ENCODE measurements at regions not wholly inside any gene's neighbourhood (a gene's known extent, or its start where the extent isn't known, plus 50 kb on each side); places are given as distances from the start of the nearest gene placed in this dataset.

GRCh38 chr6:8642854-8643253 is 207.5 kb upstream of the SLC35B3 start:
- ATAC-seq (ENCODE audit: low read depth), result no peak
- ChIA-PET POLR2A (ENCODE audit: unreplicated experiment) (no interaction called here), CTCF (no interaction called here)
- Histone ChIP-seq H3K27ac (ENCODE audit: insufficient read depth, low read length) (no peak overlapping the region), H3K23ac (ENCODE audit: low read depth, low read length) (no peak overlapping the region), H3K9ac (ENCODE audit: low read depth, low read length) (no peak overlapping the region), H2BK15ac (ENCODE audit: low read depth, low read length) (no peak overlapping the region), H4K5ac (ENCODE audit: low read depth, low read length) (no peak overlapping the region), H3K56ac (ENCODE audit: extremely low read depth, insufficient read depth, low read length) (no peak overlapping the region), H3K9me1 (ENCODE audit: insufficient read depth, low read length) (no peaks in the 10 kb centered on the region), H2BK5ac (ENCODE audit: low read depth, low read length, poor library complexity, severe bottlenecking) (no peak overlapping the region), H3K4me1 (ENCODE audit: control insufficient read depth, insufficient read depth, low read length) (no peaks in the 10 kb centered on the region), H3K9me3 (ENCODE audit: control insufficient read depth, insufficient read depth, low read length) (peaks cover 13% of the 10 kb centered on the region), H3K4ac (ENCODE audit: low read depth, low read length) (no peak overlapping the region), H3K4me2 (ENCODE audit: low read depth, low read length) (no peak overlapping the region), H3K14ac (replicated peaks; ENCODE audit: low read depth, low read length) (no peak overlapping the region), H3K4me3 (ENCODE audit: insufficient read depth, low read depth, low read length) (no peak overlapping the region), H2BK20ac (ENCODE audit: low read depth, low read length) (no peak overlapping the region), H3K36me3 (ENCODE audit: control insufficient read depth, insufficient read depth, low read length) (no peaks in the 10 kb centered on the region), H2AK9ac (replicated peaks; ENCODE audit: low read depth, low read length, poor library complexity) (no peak overlapping the region), H4K91ac (ENCODE audit: insufficient read depth, low read depth, low read length) (no peak overlapping the region), H2BK120ac (ENCODE audit: low read depth, low read length) (no peak overlapping the region), H3K27me3 (ENCODE audit: control insufficient read depth, insufficient read depth, low read length) (no peaks in the 10 kb centered on the region), H3K79me1 (ENCODE audit: low read depth in 1 of 2, low read length in 2 of 2) (no peaks in the 10 kb centered on the region), H2AFZ (replicated peaks; ENCODE audit: low read length, poor library complexity) (no peak overlapping the region), H2AK5ac (ENCODE audit: low read depth, low read length) (no peak overlapping the region), H4K20me1 (ENCODE audit: insufficient read depth, low read length) (no peaks in the 10 kb centered on the region), H4K8ac (ENCODE audit: low read depth in 2 of 2, low read length in 2 of 2) (no peak overlapping the region), H3K18ac (ENCODE audit: low read depth, low read length) (no peak overlapping the region)
- no peak for DNase-seq
- in situ Hi-C loops (cut with MboI; ENCODE audit: low sequenced_read_pairs) (no loop called here), dilution Hi-C loops (cut with HindIII; ENCODE audit: low sequenced_read_pairs, unreplicated experiment) (no loop called here), intact Hi-C loops (cut with micrococcal nuclease) (no loop called here)
- WGBS, 2 experiments (ENCODE audit: extremely low coverage in 2 of 2, insufficient read length in 1 of 2), result 41% methylated on average over 3 of the region's 5 CpGs; no CpG with 5 or more reads in 1 of the 2 experiments
- TF ChIP-seq ELK1 (IDR thresholded peaks at IDR 0.05; ENCODE audit: borderline replicate concordance, low read depth, low read length) (no peak), USF2 (IDR thresholded peaks at IDR 0.05; ENCODE audit: low read depth, low read length) (no peak), CTCF (conservative IDR thresholded peaks at IDR 0.05; ENCODE audit: low read depth, low read length) (no peak), CEBPB (IDR thresholded peaks at IDR 0.05; ENCODE audit: low read depth, low read length) (no peak), RCOR1 (IDR thresholded peaks at IDR 0.05; ENCODE audit: insufficient replicate concordance, low read length) (no peak), MAZ (IDR thresholded peaks at IDR 0.05; ENCODE audit: borderline replicate concordance, low read depth, low read length) (no peak), SMC3 (IDR thresholded peaks at IDR 0.05; ENCODE audit: low read depth, low read length) (no peak), BHLHE40 (IDR thresholded peaks at IDR 0.05; ENCODE audit: low read depth, low read length) (no peak), CHD1 (IDR thresholded peaks at IDR 0.05; ENCODE audit: low read depth, low read length) (no peak), MXI1 (IDR thresholded peaks at IDR 0.05; ENCODE audit: borderline replicate concordance, low read depth, low read length) (no peak), MAFK (IDR thresholded peaks at IDR 0.05; ENCODE audit: low read depth, low read length) (no peak), FOS (IDR thresholded peaks at IDR 0.05; ENCODE audit: low read depth, low read length) (no peak), POLR2A (IDR thresholded peaks at IDR 0.05; ENCODE audit: low read depth, low read length) (no peak), RAD21 (IDR thresholded peaks at IDR 0.05; ENCODE audit: low read length) (no peak), RFX5 (IDR thresholded peaks at IDR 0.05; ENCODE audit: low read depth, low read length) (no peak), NFE2L2 (IDR thresholded peaks at IDR 0.05; ENCODE audit: low read depth, low read length) (no peak)
- no TSS peak for BruUV-seq (replicated peaks)
